Esophagus muscularis mucosa (tissue), 4 donors: ENCODE measurements at regions not wholly inside any gene's neighbourhood (a gene's known extent, or its start where the extent isn't known, plus 50 kb on each side); places are given as distances from the start of the nearest gene placed in this dataset.

ENCODE experiments used
- DNase-seq: peaks from one replicate; pipeline ENCODE4 v3.0.0-alpha.2; 2017; ENCODE audit errors: extremely low spot score
- H3K27ac ChIP-seq, 4 donors: fragments of 200-600 bp; sonication (generic); replicated peaks in 1 of 4; 1 replicate in 3 of 4; 2 replicates in 1 of 4; pipeline ENCODE4 v1.5.1; 2016 to 2019; ENCODE audit warnings: mild to moderate bottlenecking in 1 of 4
- H3K27me3 ChIP-seq, 4 donors: fragments of 200-600 bp; sonication (generic); one replicate each; pipeline versions ENCODE4 v1.5.1 to v1.6.0; 2016 to 2019
- H3K36me3 ChIP-seq, 4 donors: fragments of 200-600 bp; sonication (generic); one replicate each; pipeline ENCODE4 v1.5.1; 2016 to 2019
- H3K4me1 ChIP-seq, 4 donors: fragments of 200-600 bp; sonication (generic); one replicate each; pipeline ENCODE4 v1.5.1; 2016 to 2019
- H3K4me3 ChIP-seq, 4 donors: fragments of 200-600 bp; sonication (generic); 1 replicate in 2 of 4; 2 replicates in 2 of 4; pipeline ENCODE4 v1.5.1; 2016 to 2019; ENCODE audit warnings: mild to moderate bottlenecking in 4 of 4, moderate library complexity in 1 of 4
- H3K9me3 ChIP-seq, 4 donors: fragments of 200-600 bp; sonication (generic); 1 replicate in 3 of 4; 2 replicates in 1 of 4; pipeline ENCODE4 v1.5.1; 2016 to 2019
- CTCF ChIP-seq, 3 experiments: fragments of 200-600 bp in 2 of 3; fragments of 450-650 bp in 1 of 3; sonication (generic) in 2 of 3; IDR thresholded peaks; one replicate each; pipeline ENCODE4 v1.5.1; 2017 to 2019; ENCODE audit warnings: antibody characterized with exemption in 3 of 3, mild to moderate bottlenecking in 2 of 3, moderate library complexity in 1 of 3
- EP300 ChIP-seq: sonication (generic); formaldehyde crosslinking; IDR thresholded peaks from one replicate; pipeline ENCODE4 v1.6.1; 2017; ENCODE audit warnings: antibody characterized with exemption
- POLR2A ChIP-seq: fragments of 450-650 bp; IDR thresholded peaks from one replicate; pipeline ENCODE4 v1.6.1; 2017; ENCODE audit warnings: antibody characterized with exemption, moderate library complexity, mild to moderate bottlenecking, low read depth
- POLR2AphosphoS5 ChIP-seq, 2 donors: sonication (generic); formaldehyde crosslinking; IDR thresholded peaks; one replicate each; pipeline ENCODE4 v1.6.1; 2017; ENCODE audit warnings: antibody characterized with exemption in 2 of 2
- WGBS: methylation state at CpG from one replicate; pipeline ENCODE4 v1.1.5; 2018; 5-methylcytosine and 5-hydroxymethylcytosine counted together
- intact Hi-C: fragments of 100-400 bp; cut with DNase I; formaldehyde crosslinking; loops from one replicate; pipeline ENCODE4 v1.15.1; 2023

- intact Hi-C loops: no loop called here
These were observed 117.2 kb downstream of the GOSR1 start for GRCh38 chr17:30594223-30594952.

GRCh38 chr17:30590081-30590733, 113.0 kb downstream of the GOSR1 start:
- no peak for DNase-seq
- intact Hi-C loops: no loop called here
- Histone ChIP-seq H3K27me3 (no peaks in the 10 kb centered on the region), H3K4me1 (no peaks in the 10 kb centered on the region), H3K27ac (no peak overlapping the region), H3K4me3 (no peak overlapping the region), H3K36me3 (no peaks in the 10 kb centered on the region), H3K9me3 (no peaks in the 10 kb centered on the region)
- no peak for TF ChIP-seq POLR2A
- no peak for TF ChIP-seq CTCF (IDR thresholded peaks at IDR 0.05)
- TF ChIP-seq POLR2AphosphoS5 (IDR thresholded peaks at IDR 0.05): no peak
- TF ChIP-seq EP300: no peak
- 88% methylated on average over 3 of the region's 3 CpGs for WGBS

More at GRCh38 chr17:30594223-30594952, 117.2 kb downstream of the GOSR1 start:
- no peaks in the 10 kb centered on the region for H3K36me3 ChIP-seq
- no peaks in the 10 kb centered on the region for H3K27me3 ChIP-seq
- TF ChIP-seq EP300 (no peak), POLR2A (no peak), CTCF (IDR thresholded peaks at IDR 0.05) (no peak), POLR2AphosphoS5 (IDR thresholded peaks at IDR 0.05) (no peak)
- no peak overlapping the region for H3K27ac ChIP-seq
- no peak overlapping the region for H3K4me3 ChIP-seq
- peaks cover 0 to 2% (median under 1%) of the 10 kb centered on the region in 4 donors for H3K4me1 ChIP-seq
- 89% methylated on average over 18 of the region's 18 CpGs for WGBS
- DNase-seq: no peak
- H3K9me3 ChIP-seq: no peaks in the 10 kb centered on the region

- intact Hi-C loops: no loop called here
- H3K27me3 ChIP-seq: no peaks in the 10 kb centered on the region
These were observed 112.2 kb downstream of the GOSR1 start for GRCh38 chr17:30589431-30589830.

GRCh38 chr17:30588798-30589247, 111.6 kb downstream of the GOSR1 start:
- Histone ChIP-seq H3K4me3 (no peak overlapping the region), H3K27ac (no peak overlapping the region), H3K36me3 (no peaks in the 10 kb centered on the region), H3K9me3 (no peaks in the 10 kb centered on the region), H3K27me3 (no peaks in the 10 kb centered on the region), H3K4me1 (no peaks in the 10 kb centered on the region)
- no peak for DNase-seq
- intact Hi-C loops: no loop called here
- TF ChIP-seq POLR2A: no peak
- TF ChIP-seq EP300: no peak
- no peak for TF ChIP-seq POLR2AphosphoS5 (IDR thresholded peaks at IDR 0.05)
- TF ChIP-seq CTCF (IDR thresholded peaks at IDR 0.05): no peak
- 80% methylated on average over 7 of the region's 7 CpGs for WGBS

More at GRCh38 chr17:30589431-30589830, 112.2 kb downstream of the GOSR1 start:
- TF ChIP-seq POLR2AphosphoS5 (IDR thresholded peaks at IDR 0.05) (no peak), EP300 (no peak), CTCF (IDR thresholded peaks at IDR 0.05) (no peak), POLR2A (no peak)
- H3K36me3 ChIP-seq: no peaks in the 10 kb centered on the region
- 96% methylated on average over 1 of the region's 1 CpG for WGBS
- H3K4me3 ChIP-seq: no peak overlapping the region
- no peak overlapping the region for H3K27ac ChIP-seq
- no peaks in the 10 kb centered on the region for H3K9me3 ChIP-seq
- H3K4me1 ChIP-seq: no peaks in the 10 kb centered on the region
- no peak for DNase-seq
